ENCODE measurements at regions not wholly inside any gene's neighbourhood (a gene's known extent, or its start where the extent isn't known, plus 50 kb on each side); places are given as distances from the start of the nearest gene placed in this dataset.

DNA sequence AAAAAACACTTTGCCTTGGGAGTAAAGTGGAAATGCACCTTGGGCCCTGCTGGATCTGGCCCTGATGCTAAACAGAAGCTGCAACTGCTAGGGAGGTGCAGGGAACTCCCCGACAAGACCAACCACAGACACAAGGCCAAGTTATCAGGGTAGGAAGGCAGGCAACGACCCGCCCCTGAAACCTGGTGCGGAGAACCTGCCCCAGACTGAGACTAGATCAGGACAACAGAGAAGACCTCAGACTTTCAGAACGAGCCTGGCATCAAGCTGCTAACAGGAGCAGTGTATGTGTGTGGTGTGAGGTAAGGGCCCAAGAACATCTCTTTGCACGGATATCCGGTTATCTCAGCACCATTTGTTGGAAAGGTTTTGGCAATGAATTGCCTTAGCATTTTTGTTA lies 233.7 kb upstream of the RTL1 start:
- TF ChIP-seq CTCF (conservative IDR thresholded peaks at IDR 0.05; ENCODE audit: low read depth, low read length) (no peak), POLR2A (IDR thresholded peaks at IDR 0.05; ENCODE audit: low read depth, low read length) (no peak), RAD21 (IDR thresholded peaks at IDR 0.05; ENCODE audit: low read length) (no peak), RFX5 (IDR thresholded peaks at IDR 0.05; ENCODE audit: low read depth, low read length) (no peak), MXI1 (IDR thresholded peaks at IDR 0.05; ENCODE audit: borderline replicate concordance, low read depth, low read length) (no peak), BHLHE40 (IDR thresholded peaks at IDR 0.05; ENCODE audit: low read depth, low read length) (no peak), SMC3 (IDR thresholded peaks at IDR 0.05; ENCODE audit: low read depth, low read length) (no peak), MAZ (IDR thresholded peaks at IDR 0.05; ENCODE audit: borderline replicate concordance, low read depth, low read length) (no peak), MAFK (IDR thresholded peaks at IDR 0.05; ENCODE audit: low read depth, low read length) (no peak), FOS (IDR thresholded peaks at IDR 0.05; ENCODE audit: low read depth, low read length) (no peak), RCOR1 (IDR thresholded peaks at IDR 0.05; ENCODE audit: insufficient replicate concordance, low read length) (no peak)
